ENCODE measurements at regions not wholly inside any gene's neighbourhood (a gene's known extent, or its start where the extent isn't known, plus 50 kb on each side); places are given as distances from the start of the nearest gene placed in this dataset.

DNA sequence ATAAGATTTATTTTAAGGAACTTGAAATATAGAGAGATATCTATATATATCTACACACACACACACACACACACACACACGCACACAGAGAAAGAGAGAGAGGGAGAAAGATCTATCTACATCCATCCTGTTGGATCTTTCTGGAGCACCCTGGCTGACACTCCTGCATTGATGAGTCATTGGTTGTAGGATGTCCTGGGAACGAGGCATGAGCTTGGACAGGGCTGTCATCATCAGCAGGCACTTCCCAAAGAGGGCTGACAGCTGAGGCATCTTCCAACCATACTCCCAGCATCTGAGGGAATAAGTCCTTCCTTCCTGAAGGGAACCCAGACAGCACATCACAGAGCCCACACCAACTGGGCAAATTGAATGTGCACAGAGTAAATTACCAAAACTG, 99.1 kb upstream of the ERG start:
- Histone ChIP-seq H3K9ac (ENCODE audit: low read length) (no peak overlapping the region), H3K36me3 (replicated peaks; ENCODE audit: insufficient read depth, low read length) (no peaks in the 10 kb centered on the region), H3K4me1 (ENCODE audit: low read length) (no peaks in the 10 kb centered on the region), H3K4me2 (ENCODE audit: low read depth, low read length) (no peak overlapping the region), H3K9me2 (replicated peaks; ENCODE audit: insufficient read depth, low read length) (no peaks in the 10 kb centered on the region), H3K9me3 (replicated peaks; ENCODE audit: insufficient read depth, low read length) (no peaks in the 10 kb centered on the region), H2AFZ (ENCODE audit: low read length) (no peak overlapping the region), H3K4me3 (ENCODE audit: low read length) (no peak overlapping the region), H4K20me1 (ENCODE audit: insufficient read depth, low read length) (no peaks in the 10 kb centered on the region), H3F3A (ENCODE audit: insufficient read depth, low read length) (no peaks in the 10 kb centered on the region), H3K79me2 (ENCODE audit: low read length) (no peaks in the 10 kb centered on the region), H3K27ac (ENCODE audit: low read length) (no peak overlapping the region), H3K27me3 (replicated peaks; ENCODE audit: insufficient read depth, low read length) (no peaks in the 10 kb centered on the region)
- TF ChIP-seq EZH2 (optimal IDR thresholded peaks at IDR 0.05; ENCODE audit: low read depth, low read length) (no peak), CTCF (IDR thresholded peaks at IDR 0.05; ENCODE audit: low read length) (no peak), EZH2phosphoT487 (IDR thresholded peaks at IDR 0.05; ENCODE audit: low read length) (no peak)
- no peak for DNase-seq

GRCh38 chr21:38598413-38598812, 100.1 kb upstream of the ERG start:
- H3K36me3 ChIP-seq (replicated peaks; ENCODE audit: insufficient read depth, low read length): no peaks in the 10 kb centered on the region
- TF ChIP-seq EZH2phosphoT487 (IDR thresholded peaks at IDR 0.05; ENCODE audit: low read length) (no peak), CTCF (IDR thresholded peaks at IDR 0.05; ENCODE audit: low read length) (no peak), EZH2 (optimal IDR thresholded peaks at IDR 0.05; ENCODE audit: low read depth, low read length) (no peak)
- no peaks in the 10 kb centered on the region for H4K20me1 ChIP-seq (ENCODE audit: insufficient read depth, low read length)
- no peaks in the 10 kb centered on the region for H3K9me3 ChIP-seq (replicated peaks; ENCODE audit: insufficient read depth, low read length)
- no peaks in the 10 kb centered on the region for H3F3A ChIP-seq (ENCODE audit: insufficient read depth, low read length)
- H3K4me1 ChIP-seq (ENCODE audit: low read length): no peaks in the 10 kb centered on the region
- no peak overlapping the region for H3K9ac ChIP-seq (ENCODE audit: low read length)
- no peak overlapping the region for H2AFZ ChIP-seq (ENCODE audit: low read length)
- DNase-seq: no peak
- H3K79me2 ChIP-seq (ENCODE audit: low read length): no peaks in the 10 kb centered on the region
- H3K4me3 ChIP-seq (ENCODE audit: low read length): no peak overlapping the region
- no peak overlapping the region for H3K27ac ChIP-seq (ENCODE audit: low read length)
- no peaks in the 10 kb centered on the region for H3K27me3 ChIP-seq (replicated peaks; ENCODE audit: insufficient read depth, low read length)
- no peak overlapping the region for H3K4me2 ChIP-seq (ENCODE audit: low read depth, low read length)
- no peaks in the 10 kb centered on the region for H3K9me2 ChIP-seq (replicated peaks; ENCODE audit: insufficient read depth, low read length)

GRCh38 chr21:38599381-38599975, 101.2 kb upstream of the ERG start:
- Histone ChIP-seq H4K20me1 (ENCODE audit: insufficient read depth, low read length) (no peaks in the 10 kb centered on the region), H3K36me3 (replicated peaks; ENCODE audit: insufficient read depth, low read length) (no peaks in the 10 kb centered on the region), H3K9me3 (replicated peaks; ENCODE audit: insufficient read depth, low read length) (no peaks in the 10 kb centered on the region), H3F3A (ENCODE audit: insufficient read depth, low read length) (no peaks in the 10 kb centered on the region), H3K9ac (ENCODE audit: low read length) (no peak overlapping the region), H3K4me2 (ENCODE audit: low read depth, low read length) (no peak overlapping the region), H3K79me2 (ENCODE audit: low read length) (no peaks in the 10 kb centered on the region), H3K27ac (ENCODE audit: low read length) (no peak overlapping the region), H3K27me3 (replicated peaks; ENCODE audit: insufficient read depth, low read length) (no peaks in the 10 kb centered on the region), H3K4me3 (ENCODE audit: low read length) (no peak overlapping the region), H3K4me1 (ENCODE audit: low read length) (no peaks in the 10 kb centered on the region), H2AFZ (ENCODE audit: low read length) (no peak overlapping the region), H3K9me2 (replicated peaks; ENCODE audit: insufficient read depth, low read length) (no peaks in the 10 kb centered on the region)
- no peak for TF ChIP-seq CTCF (IDR thresholded peaks at IDR 0.05; ENCODE audit: low read length)
- no peak for TF ChIP-seq EZH2phosphoT487 (IDR thresholded peaks at IDR 0.05; ENCODE audit: low read length)
- no peak for TF ChIP-seq EZH2 (optimal IDR thresholded peaks at IDR 0.05; ENCODE audit: low read depth, low read length)
- DNase-seq: no peak

Measured in MM.1S (cell line).